ENCODE measurements at regions not wholly inside any gene's neighbourhood (a gene's known extent, or its start where the extent isn't known, plus 50 kb on each side); places are given as distances from the start of the nearest gene placed in this dataset.
A peak's percentile ranks its signal among the peaks of the same experiment; 100 is the strongest.

GRCh38 chr1:201701831-201702230 is 127.1 kb upstream of the IPO9 start:
- no peak for DNase-seq (ENCODE audit: low spot score)
- TF ChIP-seq CTCF (IDR thresholded peaks at IDR 0.05; ENCODE audit: extremely low read depth, missing control alignments) = no peak

DNA sequence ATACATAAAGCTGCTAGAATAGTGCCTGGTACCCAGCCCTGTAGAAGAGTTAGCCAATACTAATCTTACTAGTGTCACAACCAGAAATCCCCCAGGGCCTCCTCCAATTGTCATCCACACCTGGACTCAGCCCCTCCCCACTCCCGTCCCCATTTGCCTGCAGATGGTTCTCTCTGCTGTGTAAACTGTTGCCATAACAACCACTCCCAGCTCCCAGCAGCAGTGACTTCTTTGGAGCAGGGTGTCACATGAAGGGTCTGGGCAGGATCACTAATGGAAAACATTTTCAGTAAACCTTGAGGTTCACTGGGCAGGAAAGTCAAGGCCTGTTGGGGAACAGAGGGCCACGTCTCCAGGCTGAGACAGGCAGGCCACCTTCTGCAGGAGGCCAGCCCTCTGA is 126.0 kb upstream of the IPO9 start:
- DNase-seq (ENCODE audit: low spot score) = no peak
- no peak for TF ChIP-seq CTCF (IDR thresholded peaks at IDR 0.05; ENCODE audit: extremely low read depth, missing control alignments)

DNA sequence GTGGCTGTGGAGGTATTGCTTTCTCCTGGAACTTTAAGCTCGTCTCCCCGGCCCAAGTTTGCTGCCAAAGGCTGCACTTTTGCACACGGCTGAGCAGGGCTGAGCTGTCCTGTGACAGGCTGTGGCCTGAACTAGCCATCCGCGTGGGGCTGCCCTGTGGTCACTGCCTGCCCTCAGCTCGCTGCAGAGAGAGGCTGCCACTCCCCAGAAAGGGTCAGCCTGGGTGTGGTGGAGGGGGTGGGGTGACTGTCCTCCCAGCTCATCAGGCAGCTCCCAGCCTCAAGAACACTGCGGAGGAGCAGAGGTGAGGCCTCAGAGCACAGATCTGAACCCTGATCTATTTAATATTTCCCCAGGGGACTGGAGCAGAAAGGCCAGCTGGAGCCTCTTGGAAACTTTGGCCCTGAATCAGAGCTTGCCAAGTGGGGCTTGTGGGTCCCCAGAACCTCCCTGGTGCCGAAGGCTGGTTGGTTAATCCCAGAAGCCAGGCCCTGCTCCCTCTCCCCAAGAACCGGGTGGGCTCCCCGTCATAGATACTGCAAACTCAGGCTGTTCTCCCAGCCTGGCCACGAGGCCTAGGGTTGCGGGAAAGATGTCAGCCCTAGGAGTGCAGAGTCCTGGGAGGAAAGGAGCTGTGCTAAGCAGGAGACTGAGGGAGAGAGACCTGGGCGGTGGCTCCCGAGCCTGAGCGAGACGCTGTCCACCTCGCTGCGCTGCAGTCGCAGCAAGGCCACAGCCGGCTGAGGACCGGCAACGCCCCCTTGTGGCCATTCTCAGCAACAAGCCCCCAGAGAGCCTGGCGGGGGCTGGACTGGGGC is 125.1 kb upstream of the IPO9 start:
- DNase-seq (ENCODE audit: low spot score) = peak; percentile 80
- peak; percentile 78 for TF ChIP-seq CTCF (IDR thresholded peaks at IDR 0.05; ENCODE audit: extremely low read depth, missing control alignments)

- no peak for TF ChIP-seq CTCF (IDR thresholded peaks at IDR 0.05; ENCODE audit: extremely low read depth, missing control alignments)
Observed at GRCh38 chr1:201704439-201704792, 124.5 kb upstream of the IPO9 start.

DNA sequence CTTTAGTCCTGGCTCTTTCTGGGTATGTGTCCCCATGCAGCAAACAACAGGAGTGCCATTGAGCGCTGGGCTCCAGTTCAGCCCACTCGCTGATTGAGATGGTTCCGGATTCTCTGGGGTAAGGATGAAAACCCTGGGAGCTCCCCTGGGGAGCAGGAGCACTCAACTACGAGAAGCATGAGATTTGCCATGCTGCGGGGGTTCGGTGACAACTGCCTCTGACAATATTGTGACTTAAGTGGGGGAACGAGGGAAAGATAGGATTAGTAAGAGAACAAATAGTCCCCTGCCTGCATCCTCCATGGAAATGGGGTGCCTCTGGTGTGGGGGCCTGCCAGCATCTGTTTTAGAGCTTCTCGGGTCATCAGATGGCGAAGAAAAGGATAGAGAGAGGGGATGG is 123.6 kb upstream of the IPO9 start:
- DNase-seq (ENCODE audit: low spot score) = no peak
- no peak for TF ChIP-seq CTCF (IDR thresholded peaks at IDR 0.05; ENCODE audit: extremely low read depth, missing control alignments)

More at GRCh38 chr1:201704439-201704792, 124.5 kb upstream of the IPO9 start:
- no peak for DNase-seq (ENCODE audit: low spot score)

GRCh38 chr1:201706109-201706508 is 122.8 kb upstream of the IPO9 start:
- no peak for TF ChIP-seq CTCF (IDR thresholded peaks at IDR 0.05; ENCODE audit: extremely low read depth, missing control alignments)
- DNase-seq (ENCODE audit: low spot score) = no peak

DNA sequence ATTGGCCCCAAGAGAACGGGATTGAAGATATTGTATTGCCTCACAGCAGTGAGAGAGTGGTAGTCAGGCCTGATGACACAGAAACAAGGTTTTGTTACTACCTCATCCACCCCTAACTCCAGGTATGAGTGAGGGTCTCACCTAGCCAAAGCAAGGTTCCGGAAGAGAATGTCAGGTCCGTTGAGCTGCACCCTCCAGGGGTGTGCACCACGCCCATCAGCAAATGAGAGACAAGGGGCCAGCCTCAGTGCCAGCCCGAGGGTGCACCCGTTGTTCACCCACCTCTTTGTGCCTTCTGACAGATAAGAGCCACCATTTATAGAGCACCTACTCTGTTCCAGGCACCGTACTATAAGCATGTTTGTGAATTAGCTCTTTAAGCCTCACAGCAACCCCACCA is 121.9 kb upstream of the IPO9 start:
- TF ChIP-seq CTCF (IDR thresholded peaks at IDR 0.05; ENCODE audit: extremely low read depth, missing control alignments) = no peak

More for the DNA sequence above, 121.9 kb upstream of the IPO9 start:
- no peak for DNase-seq (ENCODE audit: low spot score)

All from GM20000 (cell line).